H9 (cell line): ENCODE measurements at regions not wholly inside any gene's neighbourhood (a gene's known extent, or its start where the extent isn't known, plus 50 kb on each side); places are given as distances from the start of the nearest gene placed in this dataset.

Experiments used
- DNase-seq: peaks from one replicate; pipeline ENCODE4 v3.0.0-alpha.2; 2017
- H2AFZ ChIP-seq: one replicate; pipeline ENCODE4 v1.6.1; 2013; ENCODE audit warnings: mild to moderate bottlenecking, low read length, control low read depth, moderate library complexity
- H2AK5ac ChIP-seq: 2 replicates; pipeline ENCODE4 v1.6.1; 2013; ENCODE audit warnings: low read length, control low read depth, mixed read lengths; ENCODE audit not compliant: insufficient read length
- H2BK120ac ChIP-seq: one replicate; pipeline ENCODE4 v1.6.1; 2013; ENCODE audit warnings: low read depth, mild to moderate bottlenecking, low read length, control low read depth, inconsistent platforms; ENCODE audit not compliant: poor library complexity, severe bottlenecking
- H2BK12ac ChIP-seq: 2 replicates; pipeline ENCODE4 v1.6.1; 2013; ENCODE audit warnings: low read length, control low read depth, mixed read lengths, low read depth; ENCODE audit not compliant: insufficient read length
- H2BK15ac ChIP-seq: 2 replicates; pipeline ENCODE4 v1.6.1; 2013; ENCODE audit warnings: low read depth, low read length, control low read depth
- H2BK20ac ChIP-seq: one replicate; pipeline ENCODE4 v1.6.1; 2013; ENCODE audit warnings: low read depth, mild to moderate bottlenecking, low read length, control low read depth, inconsistent platforms; ENCODE audit not compliant: poor library complexity, severe bottlenecking
- H2BK5ac ChIP-seq: 2 replicates; pipeline ENCODE4 v1.6.1; 2013; ENCODE audit warnings: low read length, control low read depth, mixed read lengths; ENCODE audit not compliant: insufficient read length
- H3K14ac ChIP-seq: 2 replicates; pipeline ENCODE4 v1.6.1; 2013; ENCODE audit warnings: low read length, control low read depth; ENCODE audit not compliant: insufficient read depth
- H3K18ac ChIP-seq: 2 replicates; pipeline ENCODE4 v1.6.1; 2013; ENCODE audit warnings: low read depth, mild to moderate bottlenecking, mixed read lengths, low read length, control low read depth; ENCODE audit not compliant: insufficient read length
- H3K23ac ChIP-seq: 2 replicates; pipeline ENCODE4 v1.6.1; 2013; ENCODE audit warnings: low read length, control low read depth, mixed read lengths, low read depth; ENCODE audit not compliant: insufficient read length
- H3K23me2 ChIP-seq: 2 replicates; pipeline ENCODE4 v1.6.1; 2013; ENCODE audit warnings: low read depth, mild to moderate bottlenecking, mixed read lengths, low read length, control low read depth; ENCODE audit not compliant: insufficient read length, poor library complexity, severe bottlenecking
- H3K27ac ChIP-seq: 2 replicates; pipeline ENCODE4 v1.5.1; 2013; ENCODE audit warnings: low read length, control low read depth, mixed read lengths, low read depth; ENCODE audit not compliant: insufficient read length
- H3K27me3 ChIP-seq: 2 replicates; pipeline ENCODE4 v1.6.1; 2013; ENCODE audit warnings: low read length, control low read depth, inconsistent platforms; ENCODE audit not compliant: insufficient read depth
- H3K4ac ChIP-seq: 2 replicates; pipeline ENCODE4 v1.6.1; 2013; ENCODE audit warnings: low read depth, mild to moderate bottlenecking, control low read depth, inconsistent platforms, low read length, moderate library complexity
- H3K4me1 ChIP-seq: 2 replicates; pipeline ENCODE4 v1.6.1; 2013; ENCODE audit warnings: low read length, control low read depth, inconsistent platforms; ENCODE audit not compliant: insufficient read depth
- H3K4me2 ChIP-seq: 2 replicates; pipeline ENCODE4 v1.6.1; 2013; ENCODE audit warnings: low read length, control low read depth, mixed read lengths; ENCODE audit not compliant: insufficient read length, insufficient read depth
- H3K56ac ChIP-seq: 2 replicates; pipeline ENCODE4 v1.6.1; 2013; ENCODE audit warnings: low read depth, mild to moderate bottlenecking, mixed read lengths, low read length, control low read depth; ENCODE audit not compliant: insufficient read length
- H3K79me1 ChIP-seq: 2 replicates; pipeline ENCODE4 v1.6.1; 2013; ENCODE audit warnings: low read depth, mild to moderate bottlenecking, moderate library complexity, low read length, control low read depth, inconsistent platforms; ENCODE audit not compliant: insufficient read depth, poor library complexity, severe bottlenecking
- H3K79me2 ChIP-seq: 2 replicates; pipeline ENCODE4 v1.6.1; 2013; ENCODE audit warnings: low read length, control low read depth, inconsistent platforms; ENCODE audit not compliant: insufficient read depth
- H3K9ac ChIP-seq: 2 replicates; pipeline ENCODE4 v1.6.1; 2013; ENCODE audit warnings: low read length, control low read depth, mixed read lengths; ENCODE audit not compliant: insufficient read length; ENCODE audit errors: extremely low read depth
- H3K9me3 ChIP-seq: one replicate; pipeline ENCODE4 v1.6.1; 2013; ENCODE audit warnings: low read depth, low read length, inconsistent platforms; ENCODE audit not compliant: control insufficient read depth
- H3T11ph ChIP-seq: one replicate; pipeline ENCODE4 v1.6.1; 2013; ENCODE audit warnings: mild to moderate bottlenecking, low read length, control low read depth, inconsistent platforms
- H4K20me1 ChIP-seq: one replicate; pipeline ENCODE4 v1.6.1; 2013; ENCODE audit not compliant: control insufficient read depth, insufficient read length, insufficient read depth
- H4K5ac ChIP-seq: 2 replicates; pipeline ENCODE4 v1.6.1; 2013; ENCODE audit warnings: low read depth, mild to moderate bottlenecking, mixed read lengths, low read length, control low read depth; ENCODE audit not compliant: insufficient read length
- H4K8ac ChIP-seq: replicated peaks from 2 replicates; pipeline ENCODE4 v1.6.1; 2013; ENCODE audit warnings: low read length, control low read depth, mixed read lengths, low read depth; ENCODE audit not compliant: insufficient read length
- H4K91ac ChIP-seq: 2 replicates; pipeline ENCODE4 v1.6.1; 2013; ENCODE audit warnings: low read depth, mild to moderate bottlenecking, moderate library complexity, mixed read lengths, low read length, control low read depth; ENCODE audit not compliant: insufficient read length
- H3K27ac Mint-ChIP-seq, 3 experiments: 2 replicates in 2 of 3; 3 replicates in 1 of 3; pipeline ENCODE4 v1.8.0; 2020 to 2021; ENCODE audit warnings: mixed read lengths in 3 of 3, mild to moderate bottlenecking in 1 of 3, moderate library complexity in 1 of 3
- H3K27me3 Mint-ChIP-seq: 2 replicates; pipeline ENCODE4 v1.8.0; 2021; ENCODE audit warnings: low read depth, mild to moderate bottlenecking, moderate library complexity, mixed read lengths
- H3K36me3 Mint-ChIP-seq, 3 experiments: 2 replicates in 2 of 3; 3 replicates in 1 of 3; pipeline ENCODE4 v1.8.0; 2020 to 2021; ENCODE audit warnings: low read depth in 3 of 3, mixed read lengths in 3 of 3; ENCODE audit not compliant: insufficient read depth in 1 of 3
- H3K4me1 Mint-ChIP-seq, 2 experiments: 2 replicates each; pipeline ENCODE4 v1.8.0; 2020; ENCODE audit warnings: mixed read lengths in 2 of 2
- H3K4me3 Mint-ChIP-seq, 2 experiments: 2 replicates in 1 of 2; 3 replicates in 1 of 2; pipeline ENCODE4 v1.8.0; 2020 to 2021; ENCODE audit warnings: mild to moderate bottlenecking in 2 of 2, mixed read lengths in 2 of 2, moderate library complexity in 1 of 2
- H3K9me3 Mint-ChIP-seq, 2 experiments: 2 replicates in 1 of 2; 3 replicates in 1 of 2; pipeline ENCODE4 v1.8.0; 2020; ENCODE audit warnings: mild to moderate bottlenecking in 2 of 2, mixed read lengths in 2 of 2, moderate library complexity in 1 of 2
- WGBS: extraction: QIAGEN DNeasy Blood & Tissue Kit; methylation state at CpG from one replicate; pipeline ENCODE4 v1.1.7; 2013; ENCODE audit warnings: missing lambda C conversion rate, low lambda C conversion rate, mixed read lengths; ENCODE audit not compliant: insufficient read length; ENCODE audit errors: extremely low coverage; 5-methylcytosine and 5-hydroxymethylcytosine counted together
- TF ChIP-seq, protein P1 (sequence below): fragments of 200-600 bp; sonication (generic); conservative IDR thresholded peaks from 3 replicates; pipeline ENCODE4 v1.8.0; 2021; ENCODE audit warnings: antibody characterized with exemption, mild to moderate bottlenecking

DNA sequence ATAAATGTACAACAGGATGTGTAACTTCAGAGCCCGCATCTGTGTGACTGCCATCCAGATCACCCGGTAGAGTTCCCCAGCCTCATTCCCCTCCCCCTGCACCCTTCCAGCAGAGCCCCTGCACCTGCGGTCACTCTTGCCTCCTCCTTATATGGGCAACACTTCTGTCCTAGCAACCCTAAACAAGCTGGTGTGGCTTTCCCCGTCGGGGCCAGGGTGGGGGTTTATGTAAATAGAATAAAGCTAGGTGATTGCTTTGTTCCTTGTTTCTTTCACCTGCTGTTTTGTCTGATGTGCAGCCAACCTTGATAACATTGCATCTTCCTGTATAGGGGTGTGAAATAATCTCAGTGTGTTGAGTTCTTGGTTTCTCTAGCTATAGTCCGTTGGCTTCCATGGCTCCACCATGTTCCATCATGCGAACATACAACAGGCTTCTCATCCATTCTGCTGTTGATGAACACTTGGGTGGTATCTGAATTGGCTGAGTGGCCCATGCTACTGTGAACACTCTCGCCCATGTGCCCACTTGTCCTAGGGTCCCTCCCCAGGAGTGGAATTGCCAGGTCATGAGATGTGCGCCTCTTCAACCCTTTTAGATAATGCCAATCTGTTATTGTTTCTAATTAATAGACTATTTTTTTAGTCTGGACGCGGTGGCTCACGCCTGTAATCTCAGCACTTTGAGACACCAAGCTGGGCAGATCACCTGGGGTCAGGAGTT, 102.2 kb downstream of the KIF26A start:
- H3K18ac ChIP-seq, result peak overlapping the region; percentile 8
- H3K9me3 Mint-ChIP-seq, result peaks cover 13 to 33% of the 10 kb centered on the region in 2 experiments
- H3K27ac ChIP-seq, result no peak overlapping the region
- no peaks in the 10 kb centered on the region for H3K4me1 ChIP-seq
- peak; percentile 32 for DNase-seq
- no peak overlapping the region for H4K91ac ChIP-seq
- no peak overlapping the region for H3K23ac ChIP-seq
- peaks cover 6% of the 10 kb centered on the region for H3K27me3 Mint-ChIP-seq
- no peak overlapping the region for H3T11ph ChIP-seq
- H3K27me3 ChIP-seq, result no peaks in the 10 kb centered on the region
- peaks cover 9% of the 10 kb centered on the region for H3K9me3 ChIP-seq
- no peak overlapping the region for H4K5ac ChIP-seq
- H2BK20ac ChIP-seq, result no peak overlapping the region
- no peak overlapping the region for H3K4me3 Mint-ChIP-seq
- H3K27ac Mint-ChIP-seq, result peak overlapping the region in 2 of 3 experiments; percentile 74 to 85; a peak in 2 of 7 replicates
- TF ChIP-seq, protein P1, sequence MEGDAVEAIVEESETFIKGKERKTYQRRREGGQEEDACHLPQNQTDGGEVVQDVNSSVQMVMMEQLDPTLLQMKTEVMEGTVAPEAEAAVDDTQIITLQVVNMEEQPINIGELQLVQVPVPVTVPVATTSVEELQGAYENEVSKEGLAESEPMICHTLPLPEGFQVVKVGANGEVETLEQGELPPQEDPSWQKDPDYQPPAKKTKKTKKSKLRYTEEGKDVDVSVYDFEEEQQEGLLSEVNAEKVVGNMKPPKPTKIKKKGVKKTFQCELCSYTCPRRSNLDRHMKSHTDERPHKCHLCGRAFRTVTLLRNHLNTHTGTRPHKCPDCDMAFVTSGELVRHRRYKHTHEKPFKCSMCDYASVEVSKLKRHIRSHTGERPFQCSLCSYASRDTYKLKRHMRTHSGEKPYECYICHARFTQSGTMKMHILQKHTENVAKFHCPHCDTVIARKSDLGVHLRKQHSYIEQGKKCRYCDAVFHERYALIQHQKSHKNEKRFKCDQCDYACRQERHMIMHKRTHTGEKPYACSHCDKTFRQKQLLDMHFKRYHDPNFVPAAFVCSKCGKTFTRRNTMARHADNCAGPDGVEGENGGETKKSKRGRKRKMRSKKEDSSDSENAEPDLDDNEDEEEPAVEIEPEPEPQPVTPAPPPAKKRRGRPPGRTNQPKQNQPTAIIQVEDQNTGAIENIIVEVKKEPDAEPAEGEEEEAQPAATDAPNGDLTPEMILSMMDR, result no peak
- H3K14ac ChIP-seq, result no peak overlapping the region
- H4K20me1 ChIP-seq, result no peaks in the 10 kb centered on the region
- no peak overlapping the region for H2BK5ac ChIP-seq
- no peak overlapping the region for H2BK120ac ChIP-seq
- H3K23me2 ChIP-seq, result no peaks in the 10 kb centered on the region
- no peaks in the 10 kb centered on the region for H3K79me2 ChIP-seq
- H3K4me1 Mint-ChIP-seq, result peaks cover 15 to 16% of the 10 kb centered on the region in 2 experiments
- no peaks in the 10 kb centered on the region for H3K79me1 ChIP-seq
- H3K56ac ChIP-seq, result no peak overlapping the region
- H2AK5ac ChIP-seq, result no peak overlapping the region
- no peak overlapping the region for H2BK12ac ChIP-seq
- no CpG with 5 or more reads among the region's 12 CpGs for WGBS
- H4K8ac ChIP-seq, result no peak overlapping the region
- H3K4me2 ChIP-seq, result no peak overlapping the region
- H2BK15ac ChIP-seq, result no peak overlapping the region
- no peak overlapping the region for H3K4ac ChIP-seq
- H3K36me3 Mint-ChIP-seq, result peaks cover 6 to 28% (median 9%) of the 10 kb centered on the region in 3 experiments
- H2AFZ ChIP-seq, result no peak overlapping the region
- H3K9ac ChIP-seq, result no peak overlapping the region
